Right forelimb (tissue), 1 donor: ENCODE measurements at regions not wholly inside any gene's neighbourhood (a gene's known extent, or its start where the extent isn't known, plus 50 kb on each side); places are given as distances from the start of the nearest gene placed in this dataset.
"Not testable (repeated sequence)": the region's sequence is repeated elsewhere in the genome, so short reads cannot be mapped to it uniquely, and the experiment has no call there.

Experiments
- DNase-seq: peaks from one replicate; pipeline ENCODE4 v3.0.0-alpha.2; 2018

GRCh38 chr12:75941661-75942060 is 89.9 kb downstream of the PHLDA1 start:
- not testable (repeated sequence) for DNase-seq

GRCh38 chr12:75939016-75939642 is 92.4 kb downstream of the PHLDA1 start:
- no peak for DNase-seq

- DNase-seq: no peak
These were observed 93.4 kb downstream of the PHLDA1 start for GRCh38 chr12:75938189-75938588.

- no peak for DNase-seq
These were observed 94.1 kb downstream of the PHLDA1 start for GRCh38 chr12:75937486-75937885.

DNA sequence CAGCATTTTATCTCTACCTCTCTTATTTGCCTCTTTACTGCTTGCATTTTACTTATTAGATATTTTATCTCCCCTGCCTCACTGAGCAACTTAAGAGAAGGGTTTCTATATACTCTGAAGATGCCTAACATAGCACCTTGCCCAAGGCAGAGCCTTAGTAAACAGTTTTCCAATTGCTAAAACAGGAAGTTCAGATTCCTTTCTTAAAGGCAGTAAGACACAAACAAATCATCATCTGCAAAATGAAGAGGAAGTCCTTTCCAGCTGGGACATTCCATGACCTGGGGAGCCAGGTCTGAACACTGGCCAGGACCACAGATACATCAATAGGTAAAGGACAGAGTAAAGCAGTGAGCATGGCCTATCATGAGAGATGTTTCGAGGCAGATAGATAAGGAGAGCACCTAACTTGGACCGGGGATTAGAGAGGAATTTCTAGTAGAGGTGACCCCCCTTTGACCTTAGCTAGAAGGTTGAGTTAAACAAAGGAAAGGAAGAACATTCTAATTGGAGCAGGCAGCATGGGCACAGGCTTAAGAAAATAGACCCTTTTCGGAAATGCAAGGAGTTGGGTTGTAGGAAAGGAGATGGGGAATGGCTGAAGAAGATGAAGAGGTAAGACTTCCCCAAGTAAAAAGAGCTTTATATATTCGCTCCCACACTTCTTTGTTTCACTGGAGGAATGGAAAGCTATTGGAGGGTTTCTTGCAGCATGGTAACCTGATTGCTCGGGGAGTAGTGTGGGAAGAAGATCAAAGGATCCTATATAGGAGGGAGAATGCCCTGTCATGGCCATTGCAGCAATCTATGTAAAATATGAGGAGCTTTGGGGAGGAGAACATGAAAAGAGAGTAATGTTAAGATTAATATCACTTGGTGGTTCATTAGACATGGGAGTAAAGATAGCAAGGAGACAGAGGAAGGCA is 94.8 kb downstream of the PHLDA1 start:
- no peak for DNase-seq

DNA sequence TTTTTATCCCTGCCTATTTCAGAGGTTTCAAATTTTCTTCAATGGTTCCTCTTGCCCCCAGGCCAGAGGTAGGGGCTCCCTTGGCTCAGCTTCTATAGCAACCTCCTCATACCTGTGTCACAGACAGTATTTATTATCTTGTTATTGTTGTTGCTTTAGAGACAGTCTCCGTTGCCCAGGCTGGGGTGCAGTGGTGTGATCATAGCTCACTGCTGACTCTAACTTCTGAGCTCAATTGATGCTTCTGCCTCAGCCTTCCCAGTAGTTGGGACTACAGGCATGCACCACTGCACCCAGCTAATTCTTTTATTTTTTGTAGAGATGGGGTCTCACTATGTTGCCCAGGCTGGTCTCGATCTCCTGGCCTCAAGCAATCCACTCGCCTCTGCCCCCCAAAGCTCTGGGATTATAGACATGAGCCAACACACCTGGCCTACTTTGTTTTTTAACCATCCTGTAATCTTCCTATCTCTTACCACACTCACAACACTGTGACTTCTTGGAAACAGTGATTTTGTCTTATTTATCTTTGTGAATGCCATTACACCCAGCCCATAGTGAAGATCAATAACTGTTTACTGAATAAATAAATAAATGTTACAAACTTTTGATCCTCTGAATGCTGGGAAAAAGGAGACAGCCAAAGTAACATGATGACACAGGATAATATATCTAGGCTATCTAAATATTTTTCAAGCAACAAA is 95.9 kb downstream of the PHLDA1 start:
- no peak for DNase-seq

GRCh38 chr12:75933101-75933500 is 98.5 kb downstream of the PHLDA1 start:
- no peak for DNase-seq

- no peak for DNase-seq
These were observed 99.3 kb downstream of the PHLDA1 start for GRCh38 chr12:75932241-75932640.

- DNase-seq: no peak
These were observed 107.5 kb downstream of the PHLDA1 start for GRCh38 chr12:75923964-75924666.

DNA sequence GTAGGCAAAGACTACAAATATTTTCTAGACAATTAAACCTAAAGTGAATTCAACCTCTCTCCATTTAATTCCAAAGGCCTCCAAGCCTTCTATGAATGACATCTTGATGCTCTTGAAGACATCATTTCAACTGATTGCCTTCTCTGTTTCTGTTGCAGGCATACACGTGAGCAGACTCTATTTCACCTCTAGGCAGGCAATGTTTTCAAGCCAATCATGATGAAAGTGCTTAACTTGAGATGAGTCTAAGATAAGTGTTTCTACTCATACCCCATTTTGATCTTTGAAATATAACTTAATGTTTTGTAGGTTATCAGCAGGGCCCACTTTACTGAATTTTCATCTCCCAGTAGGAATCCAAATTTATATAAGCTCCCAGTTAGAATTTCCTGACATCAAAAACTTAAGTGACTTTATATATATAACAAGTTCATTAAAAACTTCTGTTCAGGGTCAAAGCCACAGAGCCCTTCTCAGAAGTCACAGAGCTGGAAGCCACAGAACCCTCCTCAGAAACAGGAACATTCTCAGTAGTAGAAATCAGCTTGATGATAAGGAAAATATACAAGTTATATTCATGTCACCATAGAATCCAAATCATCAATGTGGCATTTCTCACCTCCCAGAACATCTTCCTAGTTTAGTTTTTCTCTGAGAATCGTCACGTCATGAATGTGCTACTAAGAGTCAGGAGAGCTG is 108.5 kb downstream of the PHLDA1 start:
- no peak for DNase-seq

GRCh38 chr12:75921622-75922289 is 109.8 kb downstream of the PHLDA1 start:
- DNase-seq: no peak

- no peak for DNase-seq
These were observed 113.9 kb downstream of the PHLDA1 start for GRCh38 chr12:75917715-75918114.

DNA sequence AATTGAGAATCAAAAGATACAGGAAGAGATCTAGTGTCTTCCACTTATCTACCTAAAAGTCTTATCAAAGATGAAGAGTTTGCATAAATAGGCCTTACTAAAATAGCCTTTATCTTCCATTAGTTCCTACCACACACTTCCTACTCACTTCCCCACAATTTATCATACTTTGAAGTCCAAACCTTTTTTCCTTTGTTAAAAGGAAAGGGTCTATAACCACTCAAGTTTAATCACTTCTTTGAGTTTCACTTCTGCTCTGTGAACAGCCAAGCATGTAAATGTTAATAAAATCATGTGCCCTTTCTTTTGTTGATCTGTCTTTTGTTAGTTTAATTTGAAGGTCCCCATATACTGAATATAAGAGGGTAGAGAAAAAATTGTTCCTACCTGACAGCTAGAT is 114.5 kb downstream of the PHLDA1 start:
- no peak for DNase-seq

GRCh38 chr12:75913502-75914351 is 117.8 kb downstream of the PHLDA1 start:
- no peak for DNase-seq

- DNase-seq: no peak
These were observed 121.6 kb downstream of the PHLDA1 start for GRCh38 chr12:75909714-75910656.

DNA sequence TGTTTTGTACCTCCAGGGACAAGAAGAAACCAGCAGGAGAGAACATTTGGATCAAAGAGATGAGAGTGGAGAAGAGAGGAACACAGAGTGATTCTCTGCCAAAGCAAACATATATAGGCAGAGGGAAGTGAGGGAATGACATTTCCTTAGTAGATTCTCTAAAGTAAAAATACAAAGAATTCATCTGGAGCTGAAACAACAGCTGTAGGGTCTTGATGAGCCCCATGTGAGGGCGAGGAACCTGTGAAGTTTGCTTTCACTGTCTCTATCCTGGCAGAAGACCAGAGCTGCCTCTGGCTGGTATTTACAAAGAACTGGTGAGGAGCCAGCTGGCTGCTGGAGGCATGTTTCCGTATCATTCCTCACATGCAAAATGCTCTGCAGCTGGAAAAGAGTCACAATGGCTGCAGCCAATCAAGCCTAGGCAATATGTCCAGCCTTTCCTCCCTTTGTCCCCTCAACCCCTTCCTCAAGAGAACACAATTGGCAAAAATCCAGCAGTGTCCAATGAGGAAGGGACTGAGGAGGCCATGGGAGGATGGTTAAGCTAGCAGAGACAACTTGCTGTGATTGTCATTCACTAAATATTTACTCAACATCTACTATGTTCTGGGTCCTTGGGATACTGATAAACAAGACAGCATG is 122.5 kb downstream of the PHLDA1 start:
- peak; percentile 93 for DNase-seq

DNA sequence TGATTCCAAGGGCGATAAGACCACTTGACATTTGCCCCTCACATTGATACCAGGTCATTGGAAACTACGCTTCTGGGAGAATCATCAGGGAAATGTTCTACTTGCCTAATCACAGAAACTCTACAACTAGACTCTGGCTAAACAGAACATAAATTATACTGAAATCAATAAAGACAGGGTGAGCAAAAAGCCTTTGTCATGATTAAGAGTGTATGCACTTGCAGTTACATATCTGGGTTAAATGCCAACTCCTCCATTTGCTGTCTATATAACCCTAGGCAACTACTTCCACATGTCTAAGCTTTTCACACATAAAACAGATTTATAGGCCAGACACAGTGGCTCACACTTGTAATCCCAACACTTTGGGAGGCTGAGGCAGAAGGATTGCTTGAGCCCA is 125.7 kb downstream of the PHLDA1 start:
- no peak for DNase-seq

- no peak for DNase-seq
These were observed 130.8 kb downstream of the PHLDA1 start for GRCh38 chr12:75900781-75901254.

DNA sequence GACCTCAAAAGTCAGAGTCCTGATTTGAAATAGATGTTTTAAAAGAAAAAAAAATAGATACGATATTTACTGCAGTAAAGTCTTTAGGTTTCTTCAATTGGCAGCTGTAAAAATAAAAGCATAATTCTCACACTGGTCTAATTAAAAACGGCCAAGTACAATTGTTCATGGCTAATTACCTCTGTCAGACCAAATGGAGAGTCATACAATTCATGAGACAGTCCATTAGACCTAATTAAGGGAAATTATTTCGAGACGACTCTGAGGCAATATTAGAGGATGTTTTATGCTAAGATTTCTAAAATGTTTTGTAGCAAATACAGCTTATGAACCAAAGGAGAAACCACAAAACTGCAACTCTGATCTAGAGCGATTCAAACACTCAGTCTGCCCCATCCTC is 131.3 kb downstream of the PHLDA1 start:
- DNase-seq: no peak
